GM12878 (cell line): ENCODE measurements at regions not wholly inside any gene's neighbourhood (a gene's known extent, or its start where the extent isn't known, plus 50 kb on each side); places are given as distances from the start of the nearest gene placed in this dataset.

Experiments used
- ATAC-seq: fragments of 200-7000 bp; cut with Tn5 transposase; 3 replicates; pipeline ENCODE4 v1.9.1; 2020; ENCODE audit warnings: mild to moderate bottlenecking, moderate library complexity
- BruUV-seq: library from RNA; stranded (reverse); fragments of 400-500 nt; replicated peaks from 2 replicates; lab custom pipeline; 2021; lab: Mats Ljungman, UMichigan
- CTCF ChIA-PET: fragments of 300-600 bp; sonication (Branson Sonifier 250); formaldehyde crosslinking; extraction: SDS; loops from one replicate; lab custom pipeline; 2021; ENCODE audit warnings: inconsistent platforms; lab: Yijun Ruan, JAX
- POLR2A ChIA-PET: fragments of 350-600 bp; formaldehyde crosslinking; extraction: SDS; loops from one replicate; lab custom pipeline; 2021; ENCODE audit warnings: inconsistent platforms; lab: Charles Lee
- RAD21 ChIA-PET: fragments of 300-600 bp; sonication (Branson Sonifier 250); formaldehyde crosslinking; loops from one replicate; lab custom pipeline; 2023; ENCODE audit warnings: antibody characterized with exemption; ENCODE audit not compliant: unreplicated experiment; lab: Charles Lee
- SMC1A ChIA-PET: fragments of 300-600 bp; sonication (Branson Sonifier 250); formaldehyde crosslinking; loops from one replicate; lab custom pipeline; 2023; ENCODE audit not compliant: unreplicated experiment, uncharacterized antibody; lab: Charles Lee
- DNase-seq: peaks from one replicate; pipeline ENCODE4 v3.0.0-alpha.2; 2011; ENCODE audit warnings: low read depth, low spot score
- FAIRE-seq: peaks from 3 replicates; lab custom pipeline; 2011; peaks lifted over from hg19 to GRCh38; lab: Jason Lieb, UNC
- H2AFZ ChIP-seq: 2 replicates; pipeline ENCODE4 v1.6.0; 2011; ENCODE audit warnings: low read depth, low read length, control low read depth; ENCODE audit not compliant: control insufficient read depth
- H3K27ac ChIP-seq: 2 replicates; pipeline ENCODE4 v1.5.1; 2011; ENCODE audit warnings: control low read depth; ENCODE audit not compliant: control insufficient read depth, insufficient read depth
- H3K27me3 ChIP-seq, 2 experiments: replicated peaks in 1 of 2; 2 replicates each; pipeline versions ENCODE4 v1.6.0 to v1.6.1; 2011; ENCODE audit warnings: low read length in 1 of 2; ENCODE audit not compliant: control insufficient read depth in 2 of 2, insufficient read depth in 2 of 2
- H3K36me3 ChIP-seq, 2 experiments: 2 replicates each; pipeline ENCODE4 v1.5.1; 2011; ENCODE audit warnings: low read length in 1 of 2; ENCODE audit not compliant: control insufficient read depth in 2 of 2, insufficient read depth in 2 of 2
- H3K4me1 ChIP-seq: 2 replicates; pipeline ENCODE4 v1.6.1; 2011; ENCODE audit warnings: mild to moderate bottlenecking, low read length, moderate library complexity, mixed read lengths; ENCODE audit not compliant: control insufficient read depth, insufficient read depth
- H3K4me2 ChIP-seq: 2 replicates; pipeline ENCODE4 v1.6.0; 2011; ENCODE audit warnings: control low read depth; ENCODE audit not compliant: control insufficient read depth, insufficient read depth
- H3K4me3 ChIP-seq: fragments of 200-600 bp; sonication (generic); 2 replicates; pipeline ENCODE4 v1.5.1; 2016
- H3K79me2 ChIP-seq: 2 replicates; pipeline ENCODE4 v1.6.0; 2011; ENCODE audit warnings: low read length; ENCODE audit not compliant: control insufficient read depth, insufficient read depth
- H3K9ac ChIP-seq: 2 replicates; pipeline ENCODE4 v1.8.0; 2011; ENCODE audit warnings: low read length, control low read depth, mixed read lengths; ENCODE audit not compliant: control insufficient read depth, insufficient read depth
- H3K9me3 ChIP-seq: replicated peaks from 3 replicates; pipeline ENCODE4 v1.5.1; 2011; ENCODE audit warnings: mild to moderate bottlenecking, low read length; ENCODE audit not compliant: control insufficient read depth, insufficient read depth
- H4K20me1 ChIP-seq: 2 replicates; pipeline ENCODE4 v1.6.0; 2011; ENCODE audit not compliant: control insufficient read depth, insufficient read depth
- CEBPB ChIP-seq, 2 experiments: fragments of 150-350 bp in 1 of 2; IDR thresholded peaks; 2 replicates each; pipeline ENCODE4 v1.6.1; 2012 to 2014; ENCODE audit warnings: low read depth in 2 of 2, low read length in 2 of 2, borderline replicate concordance in 1 of 2, inconsistent platforms in 1 of 2
- EED ChIP-seq: sonication (generic); IDR thresholded peaks from 2 replicates; pipeline ENCODE4 v1.6.1; 2016; ENCODE audit warnings: antibody characterized with exemption, low read depth
- EGR1 ChIP-seq, 2 experiments: IDR thresholded peaks; 1 replicate in 1 of 2; 2 replicates in 1 of 2; pipeline ENCODE4 v1.6.1; 2011 to 2012; ENCODE audit warnings: low read depth in 2 of 2, low read length in 2 of 2, borderline replicate concordance in 1 of 2, mild to moderate bottlenecking in 1 of 2, moderate library complexity in 1 of 2
- FOS ChIP-seq: IDR thresholded peaks from 3 replicates; pipeline ENCODE4 v1.6.1; 2011; ENCODE audit warnings: borderline replicate concordance; ENCODE audit not compliant: insufficient read length; ENCODE audit errors: extremely low read depth
- KLF5 ChIP-seq: fragments of 450-650 bp; IDR thresholded peaks from 2 replicates; pipeline ENCODE4 v1.6.1; 2014; ENCODE audit warnings: mild to moderate bottlenecking; ENCODE audit not compliant: partially characterized antibody
- MTA2 ChIP-seq: fragments of 450-650 bp; IDR thresholded peaks from 2 replicates; pipeline ENCODE4 v1.6.1; 2016; ENCODE audit warnings: low read depth, mild to moderate bottlenecking, moderate library complexity
- MXI1 ChIP-seq: fragments of 150-350 bp; IDR thresholded peaks from 2 replicates; pipeline ENCODE4 v1.6.1; 2011; ENCODE audit warnings: low read depth, mild to moderate bottlenecking, inconsistent platforms, low read length, improper control_type of control experiment
- SIX5 ChIP-seq: IDR thresholded peaks from 2 replicates; pipeline ENCODE4 v1.6.1; 2011; ENCODE audit warnings: mild to moderate bottlenecking, low read depth, low read length, moderate library complexity; ENCODE audit not compliant: severe bottlenecking
- SPI1 ChIP-seq: IDR thresholded peaks from 2 replicates; pipeline ENCODE4 v1.6.1; 2011; ENCODE audit warnings: low read depth, mild to moderate bottlenecking, low read length, moderate library complexity, borderline replicate concordance; ENCODE audit not compliant: insufficient read depth
- SUPT20H ChIP-seq: IDR thresholded peaks from 2 replicates; pipeline ENCODE4 v1.6.1; 2011; ENCODE audit warnings: low read depth, mild to moderate bottlenecking, low read length, moderate library complexity, borderline replicate concordance; ENCODE audit not compliant: control insufficient read depth
- TAF1 ChIP-seq: IDR thresholded peaks from 2 replicates; pipeline ENCODE4 v1.6.1; 2011; ENCODE audit warnings: mild to moderate bottlenecking, low read depth, low read length, borderline replicate concordance
- ZNF622 ChIP-seq: fragments of 450-650 bp; IDR thresholded peaks from 2 replicates; pipeline ENCODE4 v1.6.1; 2017; ENCODE audit warnings: mild to moderate bottlenecking, inconsistent platforms
- WGBS: methylation state at CpG from one replicate; pipeline ENCODE4 v1.1.6; 2016; ENCODE audit warnings: low lambda C conversion rate; ENCODE audit not compliant: insufficient replicate concordance, insufficient coverage; ENCODE audit errors: missing lambda C conversion rate; 5-methylcytosine and 5-hydroxymethylcytosine counted together
- in situ Hi-C: fragments of 300-500 bp; cut with MboI; formaldehyde crosslinking; loops from 9 replicates; pipeline ENCODE4 v1.14.3; 2018; ENCODE audit warnings: mixed read lengths
- intact Hi-C: fragments of 100-400 bp; cut with micrococcal nuclease; formaldehyde crosslinking; loops from one replicate; pipeline ENCODE4 v1.14.2; 2022; ENCODE audit not compliant: unreplicated experiment
- TF ChIP-seq, protein P1 (sequence below): fragments of 450-650 bp; IDR thresholded peaks from 2 replicates; pipeline ENCODE4 v1.6.1; 2017; ENCODE audit warnings: borderline replicate concordance
- TF ChIP-seq, protein P2 (sequence below): IDR thresholded peaks from 2 replicates; pipeline ENCODE4 v1.6.1; 2011; ENCODE audit warnings: mild to moderate bottlenecking, low read depth, low read length, moderate library complexity; ENCODE audit not compliant: insufficient replicate concordance

DNA sequence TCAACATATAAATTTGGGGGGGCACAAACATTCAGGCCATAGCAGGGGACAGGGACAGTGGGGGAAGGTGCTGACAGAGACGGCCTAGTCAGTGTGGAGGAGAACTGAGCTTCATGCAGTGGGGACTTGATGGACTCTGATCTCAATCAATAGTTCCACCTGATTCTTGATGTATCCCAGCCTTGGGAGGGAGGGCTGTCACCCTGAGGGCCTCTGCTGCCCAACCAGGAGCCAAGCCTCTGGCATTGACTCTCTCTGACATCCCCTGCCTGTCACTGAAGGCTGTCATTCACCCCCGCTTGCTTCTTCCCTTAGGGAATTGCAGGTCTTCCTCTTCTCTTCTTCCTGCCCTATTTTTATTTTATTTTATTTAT lies 180.6 kb upstream of the TAB2 start:
- TF ChIP-seq SUPT20H (no peak), KLF5 (no peak), CEBPB (IDR thresholded peaks at IDR 0.05; ENCODE audit: borderline replicate concordance in 1 of 2, low read depth in 2 of 2, low read length in 2 of 2) (no peak), TAF1 (no peak), MXI1 (no peak), SPI1 (no peak), FOS (no peak), MTA2 (no peak), SIX5 (no peak), EGR1 (IDR thresholded peaks at IDR 0.05; ENCODE audit: borderline replicate concordance in 1 of 2, low read depth in 2 of 2, low read length in 2 of 2) (no peak), EED (no peak), ZNF622 (no peak)
- TF ChIP-seq, protein P1, sequence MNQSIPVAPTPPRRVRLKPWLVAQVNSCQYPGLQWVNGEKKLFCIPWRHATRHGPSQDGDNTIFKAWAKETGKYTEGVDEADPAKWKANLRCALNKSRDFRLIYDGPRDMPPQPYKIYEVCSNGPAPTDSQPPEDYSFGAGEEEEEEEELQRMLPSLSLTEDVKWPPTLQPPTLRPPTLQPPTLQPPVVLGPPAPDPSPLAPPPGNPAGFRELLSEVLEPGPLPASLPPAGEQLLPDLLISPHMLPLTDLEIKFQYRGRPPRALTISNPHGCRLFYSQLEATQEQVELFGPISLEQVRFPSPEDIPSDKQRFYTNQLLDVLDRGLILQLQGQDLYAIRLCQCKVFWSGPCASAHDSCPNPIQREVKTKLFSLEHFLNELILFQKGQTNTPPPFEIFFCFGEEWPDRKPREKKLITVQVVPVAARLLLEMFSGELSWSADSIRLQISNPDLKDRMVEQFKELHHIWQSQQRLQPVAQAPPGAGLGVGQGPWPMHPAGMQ, result no peak
- TF ChIP-seq, protein P2, sequence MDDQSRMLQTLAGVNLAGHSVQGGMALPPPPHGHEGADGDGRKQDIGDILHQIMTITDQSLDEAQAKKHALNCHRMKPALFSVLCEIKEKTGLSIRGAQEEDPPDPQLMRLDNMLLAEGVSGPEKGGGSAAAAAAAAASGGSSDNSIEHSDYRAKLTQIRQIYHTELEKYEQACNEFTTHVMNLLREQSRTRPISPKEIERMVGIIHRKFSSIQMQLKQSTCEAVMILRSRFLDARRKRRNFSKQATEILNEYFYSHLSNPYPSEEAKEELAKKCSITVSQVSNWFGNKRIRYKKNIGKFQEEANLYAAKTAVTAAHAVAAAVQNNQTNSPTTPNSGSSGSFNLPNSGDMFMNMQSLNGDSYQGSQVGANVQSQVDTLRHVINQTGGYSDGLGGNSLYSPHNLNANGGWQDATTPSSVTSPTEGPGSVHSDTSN, result no peak
- TF ChIP-seq, all 136 proteins: peak for 0
- peaks cover 32% of the 10 kb centered on the region for H3K4me1 ChIP-seq
- H3K4me2 ChIP-seq, result no peak overlapping the region
- H3K9me3 ChIP-seq, result peaks cover 2% of the 10 kb centered on the region; the same call in 1 of the 3 replicates
- BruUV-seq, result no TSS peak
- WGBS, result 94% methylated on average over 2 of the region's 2 CpGs
- H3K27ac ChIP-seq, result no peak overlapping the region
- SMC1A ChIA-PET, result interaction anchor here (0.6 to 0.8 kb wide), 2 partner anchors 87 to 848 kb away, joined by 3 read pairs; no protein-coding TSS in a partner anchor
- H3K27me3 ChIP-seq, result no peaks in the 10 kb centered on the region
- no peak overlapping the region for H2AFZ ChIP-seq
- intact Hi-C loops (no loop called here), in situ Hi-C loops (no loop called here)
- no peak overlapping the region for H3K9ac ChIP-seq
- POLR2A ChIA-PET, result no interaction called here
- FAIRE-seq (no peak), ATAC-seq (no peak), DNase-seq (no peak)
- no peaks in the 10 kb centered on the region for H4K20me1 ChIP-seq
- no peaks in the 10 kb centered on the region for H3K79me2 ChIP-seq
- no peaks in the 10 kb centered on the region for H3K36me3 ChIP-seq
- H3K4me3 ChIP-seq, result no peak overlapping the region
- RAD21 ChIA-PET, result no interaction called here
- CTCF ChIA-PET, result interaction anchor here (0.6 kb wide), 1 partner anchor 130 kb away, joined by 3 read pairs; no protein-coding TSS in a partner anchor
